ENCODE measurements at regions not wholly inside any gene's neighbourhood (a gene's known extent, or its start where the extent isn't known, plus 50 kb on each side); places are given as distances from the start of the nearest gene placed in this dataset.

- Histone ChIP-seq H2AFZ (replicated peaks; ENCODE audit: low read length, poor library complexity) (no peak overlapping the region), H3K4me1 (ENCODE audit: control insufficient read depth, insufficient read depth, low read length) (no peaks in the 10 kb centered on the region), H3K27me3 (ENCODE audit: control insufficient read depth, insufficient read depth, low read length) (peaks cover 65% of the 10 kb centered on the region), H3K4me2 (ENCODE audit: low read depth, low read length) (no peak overlapping the region), H4K8ac (ENCODE audit: low read depth in 2 of 2, low read length in 2 of 2) (no peak overlapping the region), H3K36me3 (ENCODE audit: control insufficient read depth, insufficient read depth, low read length) (no peaks in the 10 kb centered on the region), H3K14ac (replicated peaks; ENCODE audit: low read depth, low read length) (no peak overlapping the region), H4K91ac (ENCODE audit: insufficient read depth, low read depth, low read length) (no peak overlapping the region), H2AK5ac (ENCODE audit: low read depth, low read length) (no peak overlapping the region), H2AK9ac (replicated peaks; ENCODE audit: low read depth, low read length, poor library complexity) (no peak overlapping the region), H2BK20ac (ENCODE audit: low read depth, low read length) (no peak overlapping the region), H2BK120ac (ENCODE audit: low read depth, low read length) (no peak overlapping the region), H3K18ac (ENCODE audit: low read depth, low read length) (no peak overlapping the region), H3K4ac (ENCODE audit: low read depth, low read length) (no peak overlapping the region), H4K20me1 (ENCODE audit: insufficient read depth, low read length) (no peaks in the 10 kb centered on the region), H3K4me3 (ENCODE audit: insufficient read depth, low read depth, low read length) (no peak overlapping the region), H3K23ac (ENCODE audit: low read depth, low read length) (no peak overlapping the region), H3K56ac (ENCODE audit: extremely low read depth, insufficient read depth, low read length) (no peak overlapping the region), H3K79me1 (ENCODE audit: low read depth in 1 of 2, low read length in 2 of 2) (no peaks in the 10 kb centered on the region), H3K9me3 (ENCODE audit: control insufficient read depth, insufficient read depth, low read length) (peaks cover 9% of the 10 kb centered on the region), H3K9me1 (ENCODE audit: insufficient read depth, low read length) (0 out of 2 replicates have a peak, but pooled peaks cover 3% of the 10 kb centered on the region), H3K9ac (ENCODE audit: low read depth, low read length) (no peak overlapping the region), H2BK5ac (ENCODE audit: low read depth, low read length, poor library complexity, severe bottlenecking) (no peak overlapping the region), H2BK15ac (ENCODE audit: low read depth, low read length) (no peak overlapping the region), H3K27ac (ENCODE audit: insufficient read depth, low read length) (no peak overlapping the region), H4K5ac (ENCODE audit: low read depth, low read length) (no peak overlapping the region)
- TF ChIP-seq RFX5 (IDR thresholded peaks at IDR 0.05; ENCODE audit: low read depth, low read length) (no peak), MXI1 (IDR thresholded peaks at IDR 0.05; ENCODE audit: borderline replicate concordance, low read depth, low read length) (no peak), NFE2L2 (IDR thresholded peaks at IDR 0.05; ENCODE audit: low read depth, low read length) (no peak), SMC3 (IDR thresholded peaks at IDR 0.05; ENCODE audit: low read depth, low read length) (no peak), CTCF (conservative IDR thresholded peaks at IDR 0.05; ENCODE audit: low read depth, low read length) (no peak), RCOR1 (IDR thresholded peaks at IDR 0.05; ENCODE audit: insufficient replicate concordance, low read length) (no peak), MAZ (IDR thresholded peaks at IDR 0.05; ENCODE audit: borderline replicate concordance, low read depth, low read length) (no peak), MAFK (IDR thresholded peaks at IDR 0.05; ENCODE audit: low read depth, low read length) (no peak), CEBPB (IDR thresholded peaks at IDR 0.05; ENCODE audit: low read depth, low read length) (no peak), POLR2A (IDR thresholded peaks at IDR 0.05; ENCODE audit: low read depth, low read length) (no peak), CHD1 (IDR thresholded peaks at IDR 0.05; ENCODE audit: low read depth, low read length) (no peak), FOS (IDR thresholded peaks at IDR 0.05; ENCODE audit: low read depth, low read length) (no peak), RAD21 (IDR thresholded peaks at IDR 0.05; ENCODE audit: low read length) (no peak), ELK1 (IDR thresholded peaks at IDR 0.05; ENCODE audit: borderline replicate concordance, low read depth, low read length) (no peak), BHLHE40 (IDR thresholded peaks at IDR 0.05; ENCODE audit: low read depth, low read length) (no peak), USF2 (IDR thresholded peaks at IDR 0.05; ENCODE audit: low read depth, low read length) (no peak)
- DNase-seq (no peak), ATAC-seq (ENCODE audit: low read depth) (no peak)
- intact Hi-C loops (cut with micrococcal nuclease) (no loop called here), dilution Hi-C loops (cut with HindIII; ENCODE audit: low sequenced_read_pairs, unreplicated experiment) (no loop called here), in situ Hi-C loops (cut with MboI; ENCODE audit: low sequenced_read_pairs) (no loop called here)
- no TSS peak for BruUV-seq (replicated peaks)
- WGBS, 2 experiments (ENCODE audit: extremely low coverage in 2 of 2, insufficient read length in 1 of 2), result no CpG with 5 or more reads among the region's 1 CpG
- CTCF ChIA-PET, result no interaction called here
- POLR2A ChIA-PET (ENCODE audit: unreplicated experiment), result no interaction called here
Observed at GRCh38 chr15:69740684-69741083, 288.1 kb downstream of the RPLP1 start.
